T-helper 2 cell (primary cell): ENCODE measurements at regions not wholly inside any gene's neighbourhood (a gene's known extent, or its start where the extent isn't known, plus 50 kb on each side); places are given as distances from the start of the nearest gene placed in this dataset.

Experiments used
- DNase-seq, 5 experiments: peaks; one replicate each; pipeline versions ENCODE4 v3.0.0 to v3.0.0-alpha.2; 2012 to 2022

GRCh38 chr9:119818726-119819435 is 449.6 kb upstream of the BRINP1 start:
- no peak for DNase-seq

GRCh38 chr9:119810645-119811429 is 441.6 kb upstream of the BRINP1 start:
- no peak for DNase-seq

GRCh38 chr9:119803679-119804078 is 434.4 kb upstream of the BRINP1 start:
- DNase-seq = no peak

- no peak for DNase-seq
Observed at GRCh38 chr9:119802621-119803020, 433.4 kb upstream of the BRINP1 start.

- DNase-seq = no peak
Observed at GRCh38 chr9:119802133-119802532, 432.9 kb upstream of the BRINP1 start.

- DNase-seq = no peak
Observed at GRCh38 chr9:119801311-119801710, 432.1 kb upstream of the BRINP1 start.

- peak in 1 of 5 experiments; percentile 42 for DNase-seq
Observed at GRCh38 chr9:119795395-119795794, 426.2 kb upstream of the BRINP1 start.

GRCh38 chr9:119794836-119795235 is 425.6 kb upstream of the BRINP1 start:
- DNase-seq = no peak

- no peak for DNase-seq
Observed at GRCh38 chr9:119793218-119793617, 424.0 kb upstream of the BRINP1 start.

- DNase-seq = no peak
Observed at GRCh38 chr9:119792242-119792641, 423.0 kb upstream of the BRINP1 start.

GRCh38 chr9:119789987-119790386 is 420.8 kb upstream of the BRINP1 start:
- DNase-seq = no peak

- no peak for DNase-seq
Observed at GRCh38 chr9:119788921-119789320, 419.7 kb upstream of the BRINP1 start.

- DNase-seq = no peak
Observed at GRCh38 chr9:119781886-119782285, 412.7 kb upstream of the BRINP1 start.

GRCh38 chr9:119775410-119775809 is 406.2 kb upstream of the BRINP1 start:
- DNase-seq = no peak

- no peak for DNase-seq
Observed at GRCh38 chr9:119773823-119774222, 404.6 kb upstream of the BRINP1 start.

GRCh38 chr9:119771341-119771740 is 402.1 kb upstream of the BRINP1 start:
- no peak for DNase-seq

- no peak for DNase-seq
Observed at GRCh38 chr9:119768266-119768665, 399.0 kb upstream of the BRINP1 start.

GRCh38 chr9:119765632-119766175 is 396.5 kb upstream of the BRINP1 start:
- no peak for DNase-seq

GRCh38 chr9:119763260-119763659 is 394.0 kb upstream of the BRINP1 start:
- no peak for DNase-seq

GRCh38 chr9:119761812-119762211 is 392.6 kb upstream of the BRINP1 start:
- no peak for DNase-seq

GRCh38 chr9:119758990-119759389 is 389.8 kb upstream of the BRINP1 start:
- no peak for DNase-seq

- DNase-seq = no peak
Observed at GRCh38 chr9:119758241-119758640, 389.0 kb upstream of the BRINP1 start.

GRCh38 chr9:119739476-119739875 is 370.2 kb upstream of the BRINP1 start:
- DNase-seq = no peak
